ENCODE measurements at regions not wholly inside any gene's neighbourhood (a gene's known extent, or its start where the extent isn't known, plus 50 kb on each side); places are given as distances from the start of the nearest gene placed in this dataset.

- Histone ChIP-seq H3K4me1 (ENCODE audit: control insufficient read depth in 1 of 2, low read depth in 2 of 2) (no peaks in the 10 kb centered on the region), H3K27ac (no peak overlapping the region), H3K9me3 (no peaks in the 10 kb centered on the region), H3K36me3 (no peaks in the 10 kb centered on the region), H3K27me3 (replicated peaks; ENCODE audit: insufficient read depth) (no peaks in the 10 kb centered on the region), H3K4me3 (no peak overlapping the region)
- ATAC-seq (ENCODE audit: insufficient number of reproducible peaks, low FRiP score, low read depth) (no peak), DNase-seq (ENCODE audit: low spot score) (no peak)
- no peak for TF ChIP-seq CTCF (IDR thresholded peaks at IDR 0.05)
Observed at GRCh38 chr22:48523761-48524160, 1303.9 kb downstream of the BRD1 start.

- Histone ChIP-seq H3K27me3 (replicated peaks; ENCODE audit: insufficient read depth) (no peaks in the 10 kb centered on the region), H3K4me3 (no peak overlapping the region), H3K9me3 (no peaks in the 10 kb centered on the region), H3K27ac (no peak overlapping the region), H3K4me1 (ENCODE audit: control insufficient read depth in 1 of 2, low read depth in 2 of 2) (no peaks in the 10 kb centered on the region), H3K36me3 (no peaks in the 10 kb centered on the region)
- no peak for TF ChIP-seq CTCF (IDR thresholded peaks at IDR 0.05)
- ATAC-seq (ENCODE audit: insufficient number of reproducible peaks, low FRiP score, low read depth) (no peak), DNase-seq (ENCODE audit: low spot score) (no peak)
Observed at GRCh38 chr22:48523091-48523490, 1304.6 kb downstream of the BRD1 start.

- DNase-seq (ENCODE audit: low spot score) (no peak), ATAC-seq (ENCODE audit: insufficient number of reproducible peaks, low FRiP score, low read depth) (no peak)
- Histone ChIP-seq H3K9me3 (no peaks in the 10 kb centered on the region), H3K27me3 (replicated peaks; ENCODE audit: insufficient read depth) (no peaks in the 10 kb centered on the region), H3K4me3 (no peak overlapping the region), H3K4me1 (ENCODE audit: control insufficient read depth in 1 of 2, low read depth in 2 of 2) (no peaks in the 10 kb centered on the region), H3K27ac (no peak overlapping the region), H3K36me3 (no peaks in the 10 kb centered on the region)
- TF ChIP-seq CTCF (IDR thresholded peaks at IDR 0.05) = no peak
Observed at GRCh38 chr22:48522271-48522670, 1305.4 kb downstream of the BRD1 start.

GRCh38 chr22:48520884-48521588 is 1306.6 kb downstream of the BRD1 start:
- Histone ChIP-seq H3K4me1 (ENCODE audit: control insufficient read depth in 1 of 2, low read depth in 2 of 2) (no peaks in the 10 kb centered on the region), H3K27me3 (replicated peaks; ENCODE audit: insufficient read depth) (no peaks in the 10 kb centered on the region), H3K36me3 (no peaks in the 10 kb centered on the region), H3K4me3 (no peak overlapping the region), H3K27ac (no peak overlapping the region), H3K9me3 (no peaks in the 10 kb centered on the region)
- ATAC-seq (ENCODE audit: insufficient number of reproducible peaks, low FRiP score, low read depth) = no peak
- no peak for DNase-seq (ENCODE audit: low spot score)
- no peak for TF ChIP-seq CTCF (IDR thresholded peaks at IDR 0.05)

- Histone ChIP-seq H3K27me3 (replicated peaks; ENCODE audit: insufficient read depth) (no peaks in the 10 kb centered on the region), H3K9me3 (no peaks in the 10 kb centered on the region), H3K27ac (no peak overlapping the region), H3K36me3 (no peaks in the 10 kb centered on the region), H3K4me3 (no peak overlapping the region), H3K4me1 (ENCODE audit: control insufficient read depth in 1 of 2, low read depth in 2 of 2) (no peaks in the 10 kb centered on the region)
- ATAC-seq (ENCODE audit: insufficient number of reproducible peaks, low FRiP score, low read depth) (no peak), DNase-seq (ENCODE audit: low spot score) (no peak)
- no peak for TF ChIP-seq CTCF (IDR thresholded peaks at IDR 0.05)
Observed at GRCh38 chr22:48520207-48520606, 1307.5 kb downstream of the BRD1 start.
